Gastroesophageal sphincter (tissue), 4 donors: ENCODE measurements at regions not wholly inside any gene's neighbourhood (a gene's known extent, or its start where the extent isn't known, plus 50 kb on each side); places are given as distances from the start of the nearest gene placed in this dataset.

Source experiments
- ATAC-seq: fragments of 150-250 bp; one replicate; pipeline ENCODE4 v1.9.1; 2016; ENCODE audit warnings: mild to moderate bottlenecking, moderate library complexity
- H3K27ac ChIP-seq, 4 donors: fragments of 200-600 bp; sonication (generic) in 3 of 4; 1 replicate in 3 of 4; 2 replicates in 1 of 4; pipeline ENCODE4 v1.5.1; 2016 to 2019
- H3K27me3 ChIP-seq: fragments of 200-600 bp; sonication (generic); one replicate; pipeline ENCODE4 v1.5.1; 2019
- H3K36me3 ChIP-seq, 2 donors: fragments of 200-600 bp; sonication (generic); one replicate each; pipeline ENCODE4 v1.5.1; 2019; ENCODE audit warnings: control low read depth in 1 of 2
- H3K4me1 ChIP-seq, 3 donors: fragments of 200-600 bp; sonication (generic); 1 replicate in 2 of 3; 2 replicates in 1 of 3; pipeline ENCODE4 v1.5.1; 2016 to 2019; ENCODE audit warnings: control low read depth in 2 of 3
- H3K4me3 ChIP-seq, 2 donors: fragments of 200-600 bp; sonication (generic); one replicate each; pipeline ENCODE4 v1.5.1; 2019; ENCODE audit warnings: mild to moderate bottlenecking in 1 of 2, moderate library complexity in 1 of 2
- H3K9me3 ChIP-seq, 3 donors: fragments of 200-600 bp; sonication (generic); one replicate each; pipeline ENCODE4 v1.5.1; 2017 to 2019; ENCODE audit warnings: control low read depth in 2 of 3
- CTCF ChIP-seq, 4 experiments: fragments of 200-600 bp in 2 of 4; fragments of 450-650 bp in 2 of 4; sonication (generic) in 1 of 4; IDR thresholded peaks; one replicate each; pipeline ENCODE4 v1.5.1; 2017 to 2019; ENCODE audit warnings: antibody characterized with exemption in 4 of 4, mild to moderate bottlenecking in 2 of 4, moderate library complexity in 2 of 4
- EP300 ChIP-seq: sonication (generic); formaldehyde crosslinking; IDR thresholded peaks from one replicate; pipeline ENCODE4 v1.6.1; 2017; ENCODE audit warnings: antibody characterized with exemption, mild to moderate bottlenecking
- POLR2A ChIP-seq, 2 donors: fragments of 450-650 bp; IDR thresholded peaks; one replicate each; pipeline ENCODE4 v1.6.1; 2017; ENCODE audit warnings: antibody characterized with exemption in 2 of 2, mild to moderate bottlenecking in 2 of 2, moderate library complexity in 1 of 2
- POLR2AphosphoS5 ChIP-seq: sonication (generic); formaldehyde crosslinking; IDR thresholded peaks from one replicate; pipeline ENCODE4 v1.6.1; 2017; ENCODE audit warnings: antibody characterized with exemption
- WGBS, 2 donors: methylation state at CpG; one replicate each; pipeline ENCODE4 v1.1.5; 2018; ENCODE audit warnings: low coverage in 1 of 2; 5-methylcytosine and 5-hydroxymethylcytosine counted together

GRCh38 chr5:125424402-125425141 lies 678.1 kb upstream of the ZNF608 start:
- H3K4me3 ChIP-seq, result no peak overlapping the region
- H3K27me3 ChIP-seq, result no peaks in the 10 kb centered on the region
- WGBS, 2 donors, result 65 to 69% methylated on average over 5 to 6 of the region's 6 CpGs
- no peaks in the 10 kb centered on the region for H3K4me1 ChIP-seq
- H3K27ac ChIP-seq, result no peak overlapping the region
- peaks cover 0 to 16% (median 0%) of the 10 kb centered on the region in 3 donors for H3K9me3 ChIP-seq
- no peak for TF ChIP-seq POLR2AphosphoS5
- no peak for TF ChIP-seq POLR2A (IDR thresholded peaks at IDR 0.05)
- no peak for TF ChIP-seq EP300
- no peak for TF ChIP-seq CTCF (IDR thresholded peaks at IDR 0.05)
- H3K36me3 ChIP-seq, result no peaks in the 10 kb centered on the region
- ATAC-seq, result no peak

- H3K9me3 ChIP-seq, result peaks cover 0 to 16% (median 0%) of the 10 kb centered on the region in 3 donors
- H3K4me1 ChIP-seq, result no peaks in the 10 kb centered on the region
- 71 to 100% methylated on average over 1 of the region's 1 CpG for WGBS, 2 donors
- no peak overlapping the region for H3K27ac ChIP-seq
- ATAC-seq, result no peak
- H3K27me3 ChIP-seq, result no peaks in the 10 kb centered on the region
- H3K4me3 ChIP-seq, result no peak overlapping the region
- TF ChIP-seq POLR2A (IDR thresholded peaks at IDR 0.05) (no peak), CTCF (IDR thresholded peaks at IDR 0.05) (no peak), EP300 (no peak), POLR2AphosphoS5 (no peak)
- no peaks in the 10 kb centered on the region for H3K36me3 ChIP-seq
Observed at GRCh38 chr5:125429498-125429897, 683.1 kb upstream of the ZNF608 start.

- Histone ChIP-seq H3K4me1 (no peaks in the 10 kb centered on the region), H3K36me3 (no peaks in the 10 kb centered on the region), H3K9me3 (peaks cover 0 to 6% (median 0%) of the 10 kb centered on the region in 3 donors), H3K27ac (no peak overlapping the region), H3K4me3 (no peak overlapping the region), H3K27me3 (no peaks in the 10 kb centered on the region)
- 63 to 66% methylated on average over 2 of the region's 2 CpGs for WGBS, 2 donors
- TF ChIP-seq CTCF (IDR thresholded peaks at IDR 0.05) (no peak), POLR2AphosphoS5 (no peak), EP300 (no peak), POLR2A (IDR thresholded peaks at IDR 0.05) (no peak)
- ATAC-seq, result no peak
Observed at GRCh38 chr5:125433457-125433856, 687.0 kb upstream of the ZNF608 start.

- Histone ChIP-seq H3K36me3 (no peaks in the 10 kb centered on the region), H3K9me3 (peaks cover 0 to 32% (median 0%) of the 10 kb centered on the region in 3 donors), H3K4me3 (no peak overlapping the region), H3K4me1 (no peaks in the 10 kb centered on the region), H3K27ac (no peak overlapping the region), H3K27me3 (no peaks in the 10 kb centered on the region)
- no peak for ATAC-seq
- TF ChIP-seq CTCF (IDR thresholded peaks at IDR 0.05) (no peak), POLR2A (IDR thresholded peaks at IDR 0.05) (no peak), POLR2AphosphoS5 (no peak), EP300 (no peak)
Observed at GRCh38 chr5:125439243-125439642, 692.8 kb upstream of the ZNF608 start.

GRCh38 chr5:125440905-125441304 lies 694.5 kb upstream of the ZNF608 start:
- H3K36me3 ChIP-seq, result no peaks in the 10 kb centered on the region
- H3K4me3 ChIP-seq, result no peak overlapping the region
- H3K9me3 ChIP-seq, result peaks cover 0 to 39% (median 0%) of the 10 kb centered on the region in 3 donors
- no peak overlapping the region for H3K27ac ChIP-seq
- no peaks in the 10 kb centered on the region for H3K27me3 ChIP-seq
- no peak for ATAC-seq
- TF ChIP-seq EP300 (no peak), POLR2AphosphoS5 (no peak), POLR2A (IDR thresholded peaks at IDR 0.05) (no peak), CTCF (IDR thresholded peaks at IDR 0.05) (no peak)
- H3K4me1 ChIP-seq, result no peaks in the 10 kb centered on the region
- 83 to 91% methylated on average over 3 of the region's 3 CpGs for WGBS, 2 donors
